K562 (cell line): ENCODE measurements at regions not wholly inside any gene's neighbourhood (a gene's known extent, or its start where the extent isn't known, plus 50 kb on each side); places are given as distances from the start of the nearest gene placed in this dataset.

ENCODE experiments used
- ATAC-seq: fragments of 200-7000 bp; cut with Tn5 transposase; 3 replicates; pipeline ENCODE4 v1.9.1; 2020; ENCODE audit warnings: moderate library complexity
- BruUV-seq: library from RNA; stranded (reverse); fragments of 400-500 nt; replicated peaks from 2 replicates; lab custom pipeline; 2021; lab: Mats Ljungman, UMichigan
- CTCF ChIA-PET: fragments of 300-600 bp; formaldehyde crosslinking; extraction: SDS; loops from one replicate; lab custom pipeline; 2021; ENCODE audit warnings: low intra/inter-chr PET ratio; lab: Yijun Ruan, JAX
- POLR2A ChIA-PET: fragments of 300-600, 350-650 bp; sonication (Branson Sonifier 250); formaldehyde crosslinking; extraction: SDS; loops from one replicate; lab custom pipeline; 2021; ENCODE audit warnings: antibody characterized with exemption, inconsistent platforms; lab: Yijun Ruan, JAX
- DNase-seq, 4 experiments: peaks; one replicate each; pipeline versions ENCODE4 v3.0.0 to v3.0.0-alpha.2; 2011 to 2018; ENCODE audit warnings: low spot score in 3 of 4, mixed read lengths in 3 of 4; ENCODE audit errors: extremely low read depth in 1 of 4
- FAIRE-seq: peaks from 2 replicates; lab custom pipeline; 2011; peaks lifted over from hg19 to GRCh38; lab: Jason Lieb, UNC
- H2AFZ ChIP-seq: 2 replicates; pipeline ENCODE4 v1.6.0; 2011; ENCODE audit warnings: low read depth, low read length, control low read depth, inconsistent platforms
- H3K27ac ChIP-seq: fragments of 200-600 bp; 3 replicates; pipeline ENCODE4 v1.8.0; 2011; ENCODE audit warnings: low read depth, mild to moderate bottlenecking, control low read depth, inconsistent platforms, low read length, moderate library complexity, mixed read lengths; ENCODE audit errors: extremely low read depth
- H3K27me3 ChIP-seq, 2 experiments: fragments of 300-600 bp in 1 of 2; 2 replicates in 1 of 2; 3 replicates in 1 of 2; pipeline versions ENCODE4 v1.6.0 to v1.8.0; 2011; ENCODE audit warnings: inconsistent platforms in 2 of 2, low read length in 2 of 2, mild to moderate bottlenecking in 1 of 2, mixed read lengths in 1 of 2, moderate library complexity in 1 of 2; ENCODE audit not compliant: control insufficient read depth in 2 of 2, insufficient read depth in 2 of 2
- H3K36me3 ChIP-seq: fragments of 300-600 bp; 3 replicates; pipeline ENCODE4 v1.8.0; 2011; ENCODE audit warnings: mild to moderate bottlenecking, low read length, inconsistent platforms; ENCODE audit not compliant: control insufficient read depth, insufficient read depth
- H3K4me1 ChIP-seq, 2 experiments: fragments of 200-600 bp in 1 of 2; replicated peaks in 1 of 2; 2 replicates in 1 of 2; 3 replicates in 1 of 2; pipeline versions ENCODE4 v1.5.1 to v1.8.0; 2011; ENCODE audit warnings: inconsistent platforms in 2 of 2, low read length in 2 of 2, mild to moderate bottlenecking in 1 of 2, mixed read lengths in 1 of 2, moderate library complexity in 1 of 2; ENCODE audit not compliant: control insufficient read depth in 2 of 2, insufficient read depth in 2 of 2
- H3K4me2 ChIP-seq: 2 replicates; pipeline ENCODE4 v1.6.1; 2011; ENCODE audit warnings: low read length, control low read depth, inconsistent platforms, mixed read lengths; ENCODE audit not compliant: insufficient read depth
- H3K4me3 ChIP-seq: fragments of 200-600 bp; sonication (generic), shearing (Covaris generic); 2 replicates; pipeline ENCODE4 v1.5.1; 2016; ENCODE audit warnings: control low read depth, inconsistent platforms
- H3K79me2 ChIP-seq: fragments of 200-600 bp; 3 replicates; pipeline ENCODE4 v1.8.0; 2011; ENCODE audit warnings: low read length, inconsistent platforms; ENCODE audit not compliant: control insufficient read depth, insufficient read depth
- H3K9ac ChIP-seq, 2 experiments: 2 replicates each; pipeline versions ENCODE4 v1.6.0 to v1.6.1; 2011; ENCODE audit warnings: low read depth in 2 of 2, low read length in 2 of 2, control low read depth in 1 of 2, inconsistent platforms in 1 of 2, mild to moderate bottlenecking in 1 of 2, mixed read lengths in 1 of 2; ENCODE audit not compliant: insufficient read depth in 1 of 2
- H3K9me1 ChIP-seq: one replicate; pipeline ENCODE4 v1.6.0; 2011; ENCODE audit warnings: inconsistent platforms, mild to moderate bottlenecking, low read length, moderate library complexity; ENCODE audit not compliant: control insufficient read depth, insufficient read depth
- H3K9me3 ChIP-seq: replicated peaks from 2 replicates; pipeline ENCODE4 v1.5.1; 2011; ENCODE audit warnings: low read depth, low read length, inconsistent platforms; ENCODE audit not compliant: control insufficient read depth, insufficient read depth
- H4K20me1 ChIP-seq: replicated peaks from 2 replicates; pipeline ENCODE4 v1.6.1; 2011; ENCODE audit warnings: low read length, inconsistent platforms, mixed read lengths; ENCODE audit not compliant: control insufficient read depth, insufficient read depth
- CXXC5 ChIP-seq: fragments of 250-450 bp; sonication (Bioruptor Pico); IDR thresholded peaks from 2 replicates; pipeline ENCODE4 v1.8.0; 2022; ENCODE audit warnings: inconsistent platforms, mild to moderate bottlenecking, moderate library complexity
- DDX20 ChIP-seq: fragments of 450-650 bp; IDR thresholded peaks from 2 replicates; pipeline ENCODE4 v1.6.1; 2016; ENCODE audit warnings: missing genetic modification characterization, low read depth, mild to moderate bottlenecking, missing compliant biosample characterization, moderate library complexity
- RCOR1 ChIP-seq, 2 experiments: IDR thresholded peaks; 2 replicates each; pipeline ENCODE4 v1.6.1; 2012; ENCODE audit warnings: low read depth in 2 of 2, low read length in 2 of 2, borderline replicate concordance in 1 of 2, improper control_type of control experiment in 1 of 2
- WGBS: fragments of 100-300 bp; shearing (Covaris generic); methylation state at CpG from one replicate; pipeline ENCODE4 v1.1.6; 2016; ENCODE audit warnings: low coverage, mixed read lengths; ENCODE audit not compliant: insufficient coverage; ENCODE audit errors: missing lambda C conversion rate; 5-methylcytosine and 5-hydroxymethylcytosine counted together
- in situ Hi-C: fragments of 300-500 bp; cut with MboI; formaldehyde crosslinking; loops from 4 replicates; pipeline ENCODE4 v1.15.0; 2018; ENCODE audit warnings: inconsistent platforms, mixed read lengths
- intact Hi-C: fragments of 100-400 bp; cut with micrococcal nuclease; formaldehyde crosslinking; loops from 2 replicates; pipeline ENCODE4 v1.14.2; 2022
- TF ChIP-seq, protein P1 (sequence below): IDR thresholded peaks from 2 replicates; pipeline ENCODE4 v1.6.1; 2011; ENCODE audit not compliant: insufficient read length; ENCODE audit errors: extremely low read depth
- TF ChIP-seq, protein P2 (sequence below): sonication (generic); formaldehyde crosslinking; IDR thresholded peaks from 2 replicates; pipeline ENCODE4 v1.8.0; 2022; ENCODE audit warnings: mild to moderate bottlenecking, low read depth, missing genetic modification reagents
- TF ChIP-seq, protein P3 (sequence below), 3 experiments: fragments of 200-800 bp in 1 of 3; sonication (Bioruptor generic) in 1 of 3; sonication (generic) in 1 of 3; formaldehyde crosslinking in 1 of 3; IDR thresholded peaks; 2 replicates each; pipeline versions ENCODE4 v1.6.1 to v1.8.0; 2016 to 2022; ENCODE audit warnings: mild to moderate bottlenecking in 2 of 3, missing compliant biosample characterization in 2 of 3, missing genetic modification characterization in 2 of 3, missing genetic modification reagents in 1 of 3

- Histone ChIP-seq H3K36me3 (no peaks in the 10 kb centered on the region), H2AFZ (no peak overlapping the region), H3K9me3 (no peaks in the 10 kb centered on the region), H3K27ac (no peak overlapping the region), H3K27me3 (no peaks in the 10 kb centered on the region), H3K79me2 (no peaks in the 10 kb centered on the region), H3K4me2 (no peak overlapping the region), H3K4me3 (no peak overlapping the region), H3K9me1 (no peaks in the 10 kb centered on the region), H3K4me1 (no peaks in the 10 kb centered on the region), H4K20me1 (no peaks in the 10 kb centered on the region), H3K9ac (no peak overlapping the region)
- intact Hi-C loops (no loop called here), in situ Hi-C loops (no loop called here)
- BruUV-seq: no TSS peak
- ChIA-PET CTCF (no interaction called here), POLR2A (no interaction called here)
- WGBS: 4% methylated on average over 10 of the region's 15 CpGs
- DNase-seq (no peak), ATAC-seq (no peak), FAIRE-seq (no peak)
- TF ChIP-seq, protein P1, sequence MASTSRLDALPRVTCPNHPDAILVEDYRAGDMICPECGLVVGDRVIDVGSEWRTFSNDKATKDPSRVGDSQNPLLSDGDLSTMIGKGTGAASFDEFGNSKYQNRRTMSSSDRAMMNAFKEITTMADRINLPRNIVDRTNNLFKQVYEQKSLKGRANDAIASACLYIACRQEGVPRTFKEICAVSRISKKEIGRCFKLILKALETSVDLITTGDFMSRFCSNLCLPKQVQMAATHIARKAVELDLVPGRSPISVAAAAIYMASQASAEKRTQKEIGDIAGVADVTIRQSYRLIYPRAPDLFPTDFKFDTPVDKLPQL: no peak
- TF ChIP-seq CXXC5 (no peak), DDX20 (tag) (no peak), RCOR1 (IDR thresholded peaks at IDR 0.05; ENCODE audit: borderline replicate concordance in 1 of 2, low read depth in 2 of 2, low read length in 2 of 2) (no peak)
- TF ChIP-seq, protein P2, sequence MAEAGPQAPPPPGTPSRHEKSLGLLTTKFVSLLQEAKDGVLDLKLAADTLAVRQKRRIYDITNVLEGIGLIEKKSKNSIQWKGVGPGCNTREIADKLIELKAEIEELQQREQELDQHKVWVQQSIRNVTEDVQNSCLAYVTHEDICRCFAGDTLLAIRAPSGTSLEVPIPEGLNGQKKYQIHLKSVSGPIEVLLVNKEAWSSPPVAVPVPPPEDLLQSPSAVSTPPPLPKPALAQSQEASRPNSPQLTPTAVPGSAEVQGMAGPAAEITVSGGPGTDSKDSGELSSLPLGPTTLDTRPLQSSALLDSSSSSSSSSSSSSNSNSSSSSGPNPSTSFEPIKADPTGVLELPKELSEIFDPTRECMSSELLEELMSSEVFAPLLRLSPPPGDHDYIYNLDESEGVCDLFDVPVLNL: no peak
- TF ChIP-seq, protein P3, sequence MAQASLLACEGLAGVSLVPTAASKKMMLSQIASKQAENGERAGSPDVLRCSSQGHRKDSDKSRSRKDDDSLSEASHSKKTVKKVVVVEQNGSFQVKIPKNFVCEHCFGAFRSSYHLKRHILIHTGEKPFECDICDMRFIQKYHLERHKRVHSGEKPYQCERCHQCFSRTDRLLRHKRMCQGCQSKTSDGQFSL (CRISPR knock-in tag; IDR thresholded peaks at IDR 0.05): no peak
- TF ChIP-seq, protein P3 (tag; IDR thresholded peaks at IDR 0.05): no peak
Observed at GRCh38 chr10:33661580-33662336, 327.3 kb upstream of the NRP1 start.
